GM12878 (cell line): ENCODE measurements at regions not wholly inside any gene's neighbourhood (a gene's known extent, or its start where the extent isn't known, plus 50 kb on each side); places are given as distances from the start of the nearest gene placed in this dataset.

Experiments used
- ATAC-seq: fragments of 200-7000 bp; cut with Tn5 transposase; 3 replicates; pipeline ENCODE4 v1.9.1; 2020; ENCODE audit warnings: mild to moderate bottlenecking, moderate library complexity
- BruUV-seq: library from RNA; stranded (reverse); fragments of 400-500 nt; replicated peaks from 2 replicates; lab custom pipeline; 2021; lab: Mats Ljungman, UMichigan
- CTCF ChIA-PET: fragments of 300-600 bp; sonication (Branson Sonifier 250); formaldehyde crosslinking; extraction: SDS; loops from one replicate; lab custom pipeline; 2021; ENCODE audit warnings: inconsistent platforms; lab: Yijun Ruan, JAX
- POLR2A ChIA-PET: fragments of 350-600 bp; formaldehyde crosslinking; extraction: SDS; loops from one replicate; lab custom pipeline; 2021; ENCODE audit warnings: inconsistent platforms; lab: Charles Lee
- RAD21 ChIA-PET: fragments of 300-600 bp; sonication (Branson Sonifier 250); formaldehyde crosslinking; loops from one replicate; lab custom pipeline; 2023; ENCODE audit warnings: antibody characterized with exemption; ENCODE audit not compliant: unreplicated experiment; lab: Charles Lee
- SMC1A ChIA-PET: fragments of 300-600 bp; sonication (Branson Sonifier 250); formaldehyde crosslinking; loops from one replicate; lab custom pipeline; 2023; ENCODE audit not compliant: unreplicated experiment, uncharacterized antibody; lab: Charles Lee
- DNase-seq: peaks from one replicate; pipeline ENCODE4 v3.0.0-alpha.2; 2011; ENCODE audit warnings: low read depth, low spot score
- FAIRE-seq: peaks from 3 replicates; lab custom pipeline; 2011; peaks lifted over from hg19 to GRCh38; lab: Jason Lieb, UNC
- H2AFZ ChIP-seq: 2 replicates; pipeline ENCODE4 v1.6.0; 2011; ENCODE audit warnings: low read depth, low read length, control low read depth; ENCODE audit not compliant: control insufficient read depth
- H3K27ac ChIP-seq: 2 replicates; pipeline ENCODE4 v1.5.1; 2011; ENCODE audit warnings: control low read depth; ENCODE audit not compliant: control insufficient read depth, insufficient read depth
- H3K27me3 ChIP-seq, 2 experiments: replicated peaks in 1 of 2; 2 replicates each; pipeline versions ENCODE4 v1.6.0 to v1.6.1; 2011; ENCODE audit warnings: low read length in 1 of 2; ENCODE audit not compliant: control insufficient read depth in 2 of 2, insufficient read depth in 2 of 2
- H3K36me3 ChIP-seq, 2 experiments: 2 replicates each; pipeline ENCODE4 v1.5.1; 2011; ENCODE audit warnings: low read length in 1 of 2; ENCODE audit not compliant: control insufficient read depth in 2 of 2, insufficient read depth in 2 of 2
- H3K4me1 ChIP-seq: 2 replicates; pipeline ENCODE4 v1.6.1; 2011; ENCODE audit warnings: mild to moderate bottlenecking, low read length, moderate library complexity, mixed read lengths; ENCODE audit not compliant: control insufficient read depth, insufficient read depth
- H3K4me2 ChIP-seq: 2 replicates; pipeline ENCODE4 v1.6.0; 2011; ENCODE audit warnings: control low read depth; ENCODE audit not compliant: control insufficient read depth, insufficient read depth
- H3K4me3 ChIP-seq: fragments of 200-600 bp; sonication (generic); 2 replicates; pipeline ENCODE4 v1.5.1; 2016
- H3K79me2 ChIP-seq: 2 replicates; pipeline ENCODE4 v1.6.0; 2011; ENCODE audit warnings: low read length; ENCODE audit not compliant: control insufficient read depth, insufficient read depth
- H3K9ac ChIP-seq: 2 replicates; pipeline ENCODE4 v1.8.0; 2011; ENCODE audit warnings: low read length, control low read depth, mixed read lengths; ENCODE audit not compliant: control insufficient read depth, insufficient read depth
- H3K9me3 ChIP-seq: replicated peaks from 3 replicates; pipeline ENCODE4 v1.5.1; 2011; ENCODE audit warnings: mild to moderate bottlenecking, low read length; ENCODE audit not compliant: control insufficient read depth, insufficient read depth
- H4K20me1 ChIP-seq: 2 replicates; pipeline ENCODE4 v1.6.0; 2011; ENCODE audit not compliant: control insufficient read depth, insufficient read depth
- BCL3 ChIP-seq: IDR thresholded peaks from 2 replicates; pipeline ENCODE4 v1.6.1; 2011; ENCODE audit warnings: borderline replicate concordance, low read depth, mild to moderate bottlenecking, moderate library complexity, low read length; ENCODE audit not compliant: insufficient read depth, poor library complexity, severe bottlenecking
- CHD4 ChIP-seq: fragments of 200-600 bp; sonication (generic); IDR thresholded peaks from 2 replicates; pipeline ENCODE4 v1.6.1; 2016; ENCODE audit warnings: mild to moderate bottlenecking
- IKZF1 ChIP-seq: fragments of 450-650 bp; conservative IDR thresholded peaks from 2 replicates; pipeline ENCODE4 v1.6.1; 2017; ENCODE audit warnings: antibody characterized with exemption, mild to moderate bottlenecking
- JUNB ChIP-seq: IDR thresholded peaks from 2 replicates; pipeline ENCODE4 v1.6.1; 2016; ENCODE audit warnings: antibody characterized with exemption, mild to moderate bottlenecking
- MEF2B ChIP-seq: fragments of 450-650 bp; IDR thresholded peaks from 2 replicates; pipeline ENCODE4 v1.6.1; 2018; ENCODE audit warnings: mild to moderate bottlenecking, moderate library complexity; ENCODE audit not compliant: partially characterized antibody, poor library complexity, severe bottlenecking
- NR2F1 ChIP-seq: fragments of 450-650 bp; conservative IDR thresholded peaks from 2 replicates; pipeline ENCODE4 v1.6.1; 2017; ENCODE audit warnings: mild to moderate bottlenecking
- PML ChIP-seq: IDR thresholded peaks from 2 replicates; pipeline ENCODE4 v1.6.1; 2012; ENCODE audit warnings: low read length, inconsistent platforms
- RFX5 ChIP-seq: IDR thresholded peaks from 2 replicates; pipeline ENCODE4 v1.6.1; 2011; ENCODE audit warnings: low read depth, low read length, improper control_type of control experiment
- TCF12 ChIP-seq: IDR thresholded peaks from 2 replicates; pipeline ENCODE4 v1.6.1; 2011; ENCODE audit warnings: low read depth, mild to moderate bottlenecking, low read length
- WGBS: methylation state at CpG from one replicate; pipeline ENCODE4 v1.1.6; 2016; ENCODE audit warnings: low lambda C conversion rate; ENCODE audit not compliant: insufficient replicate concordance, insufficient coverage; ENCODE audit errors: missing lambda C conversion rate; 5-methylcytosine and 5-hydroxymethylcytosine counted together
- in situ Hi-C: fragments of 300-500 bp; cut with MboI; formaldehyde crosslinking; loops from 9 replicates; pipeline ENCODE4 v1.14.3; 2018; ENCODE audit warnings: mixed read lengths
- intact Hi-C: fragments of 100-400 bp; cut with micrococcal nuclease; formaldehyde crosslinking; loops from one replicate; pipeline ENCODE4 v1.14.2; 2022; ENCODE audit not compliant: unreplicated experiment

GRCh38 chr2:117523267-117523666 lies 291.2 kb upstream of the DDX18 start:
- no peak for FAIRE-seq
- intact Hi-C loops, result no loop called here
- no peaks in the 10 kb centered on the region for H3K4me1 ChIP-seq
- no peaks in the 10 kb centered on the region for H4K20me1 ChIP-seq
- in situ Hi-C loops, result no loop called here
- 3% methylated on average over 2 of the region's 2 CpGs for WGBS
- H3K27me3 ChIP-seq, result no peaks in the 10 kb centered on the region
- CTCF ChIA-PET, result no interaction called here
- H3K9me3 ChIP-seq, result no peaks in the 10 kb centered on the region
- no peak overlapping the region for H3K9ac ChIP-seq
- TF ChIP-seq JUNB, result no peak
- TF ChIP-seq PML, result no peak
- no peak overlapping the region for H3K4me2 ChIP-seq
- no peaks in the 10 kb centered on the region for H3K79me2 ChIP-seq
- H3K27ac ChIP-seq, result no peak overlapping the region
- H3K4me3 ChIP-seq, result no peak overlapping the region
- H3K36me3 ChIP-seq, result no peaks in the 10 kb centered on the region
- no peak for DNase-seq
- SMC1A ChIA-PET, result no interaction called here
- ATAC-seq, result no peak
- POLR2A ChIA-PET, result no interaction called here
- RAD21 ChIA-PET, result no interaction called here
- no peak overlapping the region for H2AFZ ChIP-seq
- no TSS peak for BruUV-seq

- intact Hi-C loops (no loop called here), in situ Hi-C loops (no loop called here)
- Histone ChIP-seq H3K27me3 (no peaks in the 10 kb centered on the region), H3K9me3 (no peaks in the 10 kb centered on the region), H4K20me1 (no peaks in the 10 kb centered on the region), H2AFZ (no peak overlapping the region), H3K4me2 (no peak overlapping the region), H3K4me1 (no peaks in the 10 kb centered on the region), H3K79me2 (no peaks in the 10 kb centered on the region), H3K36me3 (no peaks in the 10 kb centered on the region), H3K27ac (no peak overlapping the region), H3K4me3 (no peak overlapping the region), H3K9ac (no peak overlapping the region)
- TF ChIP-seq CHD4 (no peak), BCL3 (no peak), MEF2B (no peak), RFX5 (no peak), NR2F1 (no peak), IKZF1 (no peak), TCF12 (no peak)
- POLR2A ChIA-PET, result no interaction called here
- ATAC-seq, result no peak
- no TSS peak for BruUV-seq
- RAD21 ChIA-PET, result no interaction called here
- no peak for DNase-seq
- FAIRE-seq, result no peak
- SMC1A ChIA-PET, result no interaction called here
- 0% methylated on average over 1 of the region's 1 CpG for WGBS
- CTCF ChIA-PET, result no interaction called here
Observed at GRCh38 chr2:117523711-117524238, 290.7 kb upstream of the DDX18 start.
